ENCODE measurements at regions not wholly inside any gene's neighbourhood (a gene's known extent, or its start where the extent isn't known, plus 50 kb on each side); places are given as distances from the start of the nearest gene placed in this dataset.

DNA sequence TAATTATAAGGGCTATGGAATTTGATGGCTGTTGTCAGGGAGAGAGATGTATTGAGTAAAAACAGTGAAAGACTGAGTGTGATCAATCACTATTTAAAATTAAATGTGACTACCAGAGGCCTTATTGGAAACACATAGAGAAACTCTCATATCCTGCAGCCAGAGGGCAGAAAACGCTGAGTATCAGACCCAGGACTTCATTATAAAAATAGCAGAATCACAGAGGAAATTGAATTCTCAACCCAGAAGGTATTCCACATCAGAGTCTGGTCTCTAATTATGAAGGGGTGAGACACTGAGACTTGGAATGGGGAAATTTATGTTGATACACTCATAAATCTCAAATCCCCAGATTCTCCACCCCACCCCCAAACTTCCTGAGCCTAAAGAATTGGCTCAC is 69.5 kb upstream of the IL6 start:
- no peak for DNase-seq (ENCODE audit: low spot score)

DNA sequence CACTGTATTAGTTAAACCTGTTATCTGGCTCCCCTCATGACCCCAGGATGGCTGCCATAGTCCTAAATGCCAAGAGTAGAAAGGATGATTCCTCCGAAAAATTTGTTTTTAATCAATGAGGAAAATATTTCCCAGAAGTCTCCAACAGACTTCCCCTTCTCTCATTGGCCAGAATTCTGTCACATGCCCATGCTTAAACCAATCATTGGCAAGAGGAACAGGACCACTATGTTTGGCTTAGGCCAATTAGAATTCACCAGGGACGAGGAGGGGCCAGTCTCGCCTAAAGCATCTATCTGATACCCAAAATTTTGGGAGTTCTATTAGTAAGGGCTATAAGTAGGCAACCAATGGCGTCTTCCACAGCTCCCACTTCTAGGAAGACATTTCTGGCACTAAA is 71.2 kb upstream of the IL6 start:
- no peak for DNase-seq (ENCODE audit: low spot score)

DNA sequence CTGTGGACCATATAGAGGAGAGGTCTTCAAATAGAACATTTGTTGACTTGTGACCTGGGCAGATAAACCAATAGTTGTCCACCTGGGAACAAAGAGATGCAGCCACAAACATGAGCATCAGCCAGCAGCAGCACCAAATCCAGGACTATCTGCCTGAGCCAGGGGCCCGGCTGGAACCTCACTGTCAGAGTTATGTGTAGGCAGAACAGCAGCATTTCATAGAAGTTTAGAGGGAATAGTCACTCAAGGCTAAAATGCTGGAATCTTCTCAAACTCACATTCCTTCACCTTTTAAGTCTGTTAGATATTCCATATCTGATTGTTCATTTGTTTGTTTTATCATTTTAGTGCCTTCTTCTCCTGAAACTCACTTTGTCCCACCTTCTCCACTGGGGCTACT is 72.2 kb upstream of the IL6 start:
- no peak for DNase-seq (ENCODE audit: low spot score)

DNA sequence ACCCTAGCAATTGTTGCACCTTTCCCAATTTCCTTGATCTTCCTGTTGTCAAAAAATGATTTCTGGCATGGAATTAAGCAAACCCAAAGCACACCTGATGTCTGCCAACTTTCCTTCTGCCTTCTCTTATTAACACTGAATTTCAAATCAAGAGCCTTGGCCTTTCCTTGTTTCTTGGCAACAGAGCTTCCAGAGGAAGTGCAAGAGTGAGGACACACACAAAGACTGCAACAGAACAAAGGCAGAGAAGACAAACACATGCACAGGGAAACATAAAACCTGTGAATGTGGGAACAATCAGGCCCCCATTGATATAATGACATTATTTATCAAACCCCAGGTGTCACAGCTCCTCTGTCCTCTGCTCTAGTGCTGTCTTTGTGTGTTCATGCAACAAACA is 73.0 kb upstream of the IL6 start:
- no peak for DNase-seq (ENCODE audit: low spot score)

DNA sequence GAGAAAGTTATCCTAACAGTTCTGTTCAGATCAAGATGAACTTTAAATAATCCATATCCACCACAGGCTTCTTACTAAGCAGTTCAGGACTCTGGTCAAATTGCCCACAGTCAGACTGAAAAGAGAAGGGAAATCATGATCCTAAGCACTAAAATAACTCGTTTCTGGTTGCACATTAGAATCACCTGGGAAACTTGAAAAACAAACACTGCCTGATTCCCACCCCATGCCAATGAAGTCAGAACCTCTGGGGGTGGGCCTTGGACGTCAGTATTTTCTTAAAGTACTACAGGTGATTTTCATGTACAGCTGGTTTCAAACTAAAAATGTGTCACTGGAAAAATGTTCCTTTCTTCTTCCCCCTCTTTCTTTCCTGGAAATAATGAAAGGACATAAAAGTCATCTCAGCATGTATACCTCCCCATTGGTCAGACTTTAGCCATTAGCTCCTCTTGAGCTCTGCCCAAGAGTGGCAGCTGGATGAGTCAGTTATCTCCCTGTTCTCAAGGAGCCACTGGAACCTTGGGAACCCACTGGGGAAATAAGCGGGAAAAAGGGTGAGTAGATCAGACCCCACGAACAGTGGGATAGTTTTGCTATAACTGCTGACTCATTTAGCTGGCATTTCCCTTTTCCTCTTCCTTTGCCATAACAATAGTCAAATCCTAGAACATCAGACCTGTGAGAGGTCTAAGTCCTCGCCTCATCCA is 75.3 kb upstream of the IL6 start:
- DNase-seq (ENCODE audit: low spot score): no peak

DNA sequence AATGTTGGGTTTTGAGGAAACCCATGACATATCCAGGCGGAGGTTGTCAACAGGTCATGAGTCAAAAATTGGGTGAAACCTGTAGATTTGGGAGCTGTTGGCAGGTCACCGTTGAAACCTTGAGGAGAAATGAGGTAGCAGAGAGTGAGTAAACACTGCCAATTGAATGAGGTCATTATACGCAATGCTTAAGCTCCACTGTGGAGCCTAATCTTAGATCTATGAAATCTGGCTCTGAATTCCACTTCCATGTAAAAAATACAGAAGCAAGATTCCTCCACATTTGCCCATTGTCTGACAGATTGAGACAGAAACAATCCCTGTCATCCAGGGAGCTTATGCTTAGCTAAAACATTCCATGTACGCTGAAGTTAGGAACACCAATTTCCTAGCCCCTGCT is 76.0 kb upstream of the IL6 start:
- DNase-seq (ENCODE audit: low spot score): no peak

DNA sequence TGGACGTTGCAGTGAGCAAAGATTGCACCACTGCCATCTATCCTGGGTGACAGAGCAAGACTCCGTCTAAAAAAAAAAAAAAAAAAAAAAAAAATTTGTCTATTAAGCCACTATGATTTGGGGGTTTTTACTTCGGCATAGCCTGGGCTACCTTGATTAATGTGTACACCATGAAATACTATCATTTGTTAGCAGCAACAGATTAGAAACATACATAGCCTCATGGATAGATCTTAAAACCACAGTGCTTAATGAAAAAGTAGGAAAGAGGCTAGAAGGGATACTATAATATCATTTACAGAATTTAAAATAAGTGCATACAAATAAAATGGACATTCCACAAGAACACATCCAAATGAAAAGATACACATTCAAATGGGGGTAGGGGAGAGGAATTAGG is 77.3 kb upstream of the IL6 start:
- DNase-seq (ENCODE audit: low spot score): no peak

DNA sequence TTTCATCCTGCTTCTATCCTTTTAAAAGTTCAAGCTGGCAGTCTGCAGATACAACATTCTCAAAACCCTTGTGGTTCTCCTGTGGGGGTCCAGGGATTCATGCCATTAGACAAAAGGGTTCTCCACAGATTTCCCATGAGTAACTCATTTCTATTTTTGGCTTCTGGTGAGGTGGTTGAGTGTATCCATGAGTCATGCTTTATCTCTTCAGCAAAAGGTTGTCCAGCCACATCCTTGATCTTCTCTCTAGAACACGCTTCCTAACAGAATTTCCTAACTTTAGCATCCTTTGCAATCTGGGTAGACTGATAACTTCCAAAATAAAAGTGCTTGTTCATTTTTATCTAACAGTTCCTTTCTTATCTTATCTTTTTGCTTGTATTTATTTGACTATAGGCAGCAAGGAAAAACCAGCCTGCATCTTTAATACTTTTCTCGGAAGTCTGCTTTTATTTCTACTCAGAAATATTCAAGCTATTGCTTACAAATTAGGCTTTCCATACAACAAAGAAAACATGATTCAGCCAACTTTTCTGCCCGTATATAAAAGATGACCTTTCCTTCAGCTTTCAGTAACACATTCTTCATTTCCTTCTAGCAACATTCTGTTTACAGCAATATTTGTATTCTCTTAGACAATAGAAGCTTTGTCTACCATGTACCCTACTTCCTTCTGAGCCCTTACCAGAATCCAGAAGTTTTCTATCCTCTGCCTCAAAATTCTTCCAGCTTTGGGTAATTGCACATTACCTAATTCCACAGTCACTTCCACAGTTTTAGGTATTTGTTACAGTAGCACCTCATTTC is 79.3 kb upstream of the IL6 start:
- DNase-seq (ENCODE audit: low spot score): peak; percentile 48

DNA sequence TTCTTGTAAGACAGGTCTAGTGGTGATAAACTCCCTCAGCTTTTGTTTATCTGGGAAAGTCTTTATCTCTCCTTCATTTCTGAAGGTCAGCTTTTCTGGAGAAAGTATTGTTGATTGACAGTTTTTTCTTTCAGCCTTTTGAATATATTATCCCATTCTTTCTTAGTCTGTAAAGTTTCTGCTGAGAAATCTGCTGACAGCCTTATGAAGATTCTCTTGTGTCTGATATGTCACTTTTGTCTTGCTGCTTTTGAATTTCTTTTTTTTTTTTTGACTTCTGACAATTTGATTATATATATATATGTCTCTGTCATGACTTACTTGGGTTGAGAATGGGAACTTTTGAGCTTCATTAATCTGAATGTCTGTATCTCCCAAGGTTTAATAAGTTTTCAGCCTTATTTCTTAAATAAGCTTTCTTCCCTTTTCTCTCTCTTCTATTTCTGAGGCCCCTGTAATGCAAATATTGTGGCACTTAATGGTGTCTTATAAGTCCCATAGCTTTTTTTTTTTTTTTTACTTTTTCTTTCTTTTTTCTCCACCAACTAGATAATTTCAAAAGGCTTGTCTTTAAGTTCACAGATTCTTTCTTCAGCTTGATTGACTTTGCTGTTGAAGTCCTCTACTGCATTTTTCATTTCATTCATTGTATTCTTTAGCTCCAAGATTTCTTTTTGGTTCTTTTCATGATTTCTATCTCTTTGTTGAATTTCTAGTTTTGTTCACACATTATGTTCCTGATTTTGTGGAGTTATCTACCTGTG is 81.4 kb upstream of the IL6 start:
- no peak for DNase-seq (ENCODE audit: low spot score)

DNA sequence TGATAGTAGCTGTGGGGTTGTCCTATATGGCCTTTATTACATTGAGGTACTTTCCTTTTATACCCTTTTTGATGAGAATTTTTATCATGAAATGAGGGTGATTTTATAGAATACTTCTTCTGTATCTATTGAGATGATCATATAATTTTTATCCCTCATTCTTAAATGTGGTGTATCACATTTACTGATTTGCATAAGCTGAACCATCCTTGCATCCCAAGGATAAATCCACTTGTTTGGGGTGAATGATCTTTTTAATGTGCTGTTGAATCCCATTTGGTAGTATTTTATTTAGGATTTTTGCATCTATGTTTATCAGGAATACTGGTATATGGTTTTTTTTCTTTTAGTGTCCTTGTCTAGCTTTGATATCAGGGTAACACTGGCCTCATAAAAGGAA is 84.5 kb upstream of the IL6 start:
- DNase-seq (ENCODE audit: low spot score): no peak

DNA sequence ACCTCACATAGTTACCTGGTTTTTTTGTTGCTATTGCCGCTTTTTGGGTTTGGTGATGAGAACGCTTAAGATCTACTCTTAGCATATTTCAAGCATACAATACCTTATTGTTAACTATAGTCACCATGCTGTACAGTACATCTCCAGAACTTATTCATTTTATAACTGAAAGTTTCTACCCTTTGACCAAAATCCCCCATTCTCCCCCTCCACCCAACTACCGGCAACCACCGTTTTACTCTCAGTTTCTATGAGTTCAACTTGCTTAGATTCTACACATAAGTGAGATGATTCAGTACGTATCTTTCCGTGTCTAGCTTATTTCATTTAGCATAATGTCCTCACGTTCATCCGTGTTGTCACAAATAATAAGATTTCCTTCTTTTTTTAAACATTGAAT is 86.7 kb upstream of the IL6 start:
- no peak for DNase-seq (ENCODE audit: low spot score)

DNA sequence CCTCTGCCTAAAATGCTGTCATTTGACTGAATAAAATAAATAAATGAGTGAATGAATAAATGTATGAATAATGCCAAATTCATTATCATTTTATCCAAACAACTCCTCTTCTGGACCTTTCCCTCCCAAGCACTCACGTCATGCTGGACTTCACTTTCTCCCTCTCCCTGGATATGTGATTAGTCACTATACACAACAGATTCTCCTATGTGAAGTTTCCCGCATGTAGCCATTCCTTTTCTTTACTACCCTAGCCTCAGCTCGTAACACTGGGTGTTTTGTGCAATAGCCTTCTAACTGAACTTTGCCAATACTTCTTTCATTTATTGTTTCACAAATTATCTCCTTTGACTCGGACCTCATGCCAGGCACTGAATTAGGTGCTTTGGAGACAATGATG is 87.6 kb upstream of the IL6 start:
- DNase-seq (ENCODE audit: low spot score): no peak

DNA sequence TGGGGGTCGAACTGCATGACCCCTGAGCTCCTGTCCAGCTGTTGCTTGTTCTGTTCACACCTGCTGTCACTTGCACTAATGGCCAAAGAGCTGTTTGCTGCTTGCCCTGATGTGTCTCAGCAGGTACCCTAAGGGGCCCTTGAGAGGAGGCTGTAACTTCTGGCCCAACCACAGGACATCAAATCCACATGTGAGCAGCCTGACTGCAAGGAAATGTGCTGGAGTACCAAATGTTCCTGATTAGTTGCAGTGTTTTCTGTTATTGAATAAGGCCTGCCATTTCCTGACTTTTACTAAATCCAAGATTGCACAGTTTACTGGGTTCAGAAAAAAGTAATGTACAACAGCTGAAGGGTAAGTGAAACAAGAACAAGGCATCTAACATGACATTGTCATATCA is 91.7 kb upstream of the IL6 start:
- DNase-seq (ENCODE audit: low spot score): no peak

DNA sequence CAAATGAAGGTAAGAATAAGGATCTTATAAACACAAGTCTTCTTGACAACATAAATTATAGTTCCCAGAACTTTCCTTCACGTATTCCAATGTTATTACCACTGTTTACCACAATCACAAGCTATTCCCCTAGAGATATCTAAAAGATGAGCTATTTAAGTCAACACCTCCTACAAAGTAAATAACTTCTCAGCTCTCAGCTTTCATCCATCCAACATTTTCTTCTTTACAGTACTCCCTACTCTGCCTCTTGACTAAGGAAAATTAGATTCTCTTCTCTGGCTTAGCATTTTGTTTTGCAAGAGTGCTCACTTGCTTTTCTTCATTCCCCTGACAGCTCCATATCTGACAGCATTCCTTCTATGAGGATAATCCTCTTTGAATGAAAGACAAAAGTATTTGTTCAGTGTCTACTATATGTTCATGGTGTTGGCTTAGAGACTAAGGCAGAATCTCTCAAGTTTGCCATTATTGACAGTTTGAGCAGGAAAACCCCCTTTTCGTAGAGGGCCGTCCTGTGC is 93.0 kb upstream of the IL6 start:
- DNase-seq (ENCODE audit: low spot score): no peak

DNA sequence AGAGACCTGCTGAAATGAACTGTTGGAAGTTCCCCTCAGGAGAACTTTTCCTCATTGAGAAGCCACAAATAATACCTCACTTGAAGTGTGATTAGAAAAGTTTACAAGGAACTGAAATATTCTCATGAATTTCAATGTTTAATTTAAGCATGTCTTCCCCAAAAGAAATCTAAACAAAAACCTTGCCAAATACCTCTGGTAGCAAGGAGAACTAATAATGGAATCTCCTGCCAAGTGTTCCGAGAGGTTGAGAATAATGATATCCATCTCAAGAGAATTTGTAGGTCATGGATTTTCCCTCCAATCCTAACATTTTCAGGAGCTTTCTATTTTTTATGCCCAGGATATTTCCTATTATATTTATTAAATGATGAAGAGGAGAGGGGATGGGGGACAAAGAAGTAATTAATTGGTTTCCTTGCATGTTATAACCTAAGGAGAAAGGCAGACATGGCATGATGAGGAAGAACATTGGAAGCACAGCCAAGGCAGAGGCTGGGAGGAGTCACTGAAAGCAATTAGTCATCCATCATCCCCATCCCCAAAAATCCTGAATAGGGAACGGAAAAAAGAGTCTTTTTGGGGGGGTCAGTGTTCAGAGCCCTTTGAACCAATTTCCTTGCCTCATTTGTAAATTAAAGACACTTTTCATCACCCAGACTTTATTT is 93.6 kb upstream of the IL6 start:
- no peak for DNase-seq (ENCODE audit: low spot score)

DNA sequence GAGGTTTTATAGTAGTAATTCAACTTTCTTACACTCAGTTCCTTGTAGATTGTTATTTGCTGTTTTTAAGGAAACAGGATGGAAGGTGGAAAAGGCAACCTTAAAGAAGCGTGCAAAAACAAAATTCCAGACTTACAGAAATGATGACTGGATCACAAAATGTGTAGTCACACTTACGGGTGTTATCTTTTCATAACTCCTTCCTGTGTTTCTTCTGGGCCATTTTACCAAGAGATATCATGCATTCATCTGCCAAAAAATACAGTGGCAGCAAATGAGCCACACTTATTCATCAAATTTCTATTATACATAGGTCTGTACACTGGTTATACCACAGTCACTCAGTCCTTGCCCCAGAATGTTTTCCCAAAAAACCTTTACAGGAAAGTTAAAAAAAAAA is 94.3 kb upstream of the IL6 start:
- DNase-seq (ENCODE audit: low spot score): no peak

DNA sequence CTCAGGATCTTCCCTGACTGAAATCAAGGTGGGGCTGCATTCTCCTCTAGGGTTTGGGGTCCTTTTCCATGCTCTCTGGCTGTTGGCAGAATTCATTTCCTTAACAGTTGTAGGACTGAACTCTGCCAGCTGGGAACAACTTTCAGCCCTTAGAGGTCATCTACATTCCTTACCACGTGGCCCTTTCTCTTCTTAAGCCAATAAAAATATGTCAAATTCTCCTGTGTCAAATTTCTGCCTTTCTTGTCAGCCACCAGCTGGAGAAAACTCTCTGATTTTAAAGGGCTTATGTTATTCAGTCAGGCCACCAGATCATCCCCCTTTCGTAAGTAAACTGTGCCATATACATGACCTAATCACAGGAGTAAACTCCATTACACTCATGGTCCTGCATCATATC is 95.3 kb upstream of the IL6 start:
- DNase-seq (ENCODE audit: low spot score): no peak

DNA sequence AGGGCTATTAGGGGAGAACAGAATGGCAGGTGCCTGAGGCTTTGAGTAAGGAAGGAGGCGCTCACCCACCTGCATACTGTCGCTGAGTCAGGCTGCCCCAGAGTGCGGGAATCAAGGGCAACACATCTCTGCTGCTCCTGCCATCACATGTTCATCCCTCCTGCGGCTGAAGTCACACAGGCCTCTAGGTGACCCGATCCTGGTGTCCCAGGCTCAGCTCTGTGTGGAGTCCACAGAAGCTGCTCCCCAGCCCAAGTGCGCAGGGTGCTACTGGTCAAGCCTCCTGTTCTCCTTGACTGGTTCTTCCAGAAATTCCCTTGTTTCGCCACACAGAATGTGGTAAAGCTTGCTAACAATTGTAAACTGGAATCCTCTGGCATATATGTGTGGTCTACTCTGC is 96.9 kb upstream of the IL6 start:
- DNase-seq (ENCODE audit: low spot score): no peak

DNA sequence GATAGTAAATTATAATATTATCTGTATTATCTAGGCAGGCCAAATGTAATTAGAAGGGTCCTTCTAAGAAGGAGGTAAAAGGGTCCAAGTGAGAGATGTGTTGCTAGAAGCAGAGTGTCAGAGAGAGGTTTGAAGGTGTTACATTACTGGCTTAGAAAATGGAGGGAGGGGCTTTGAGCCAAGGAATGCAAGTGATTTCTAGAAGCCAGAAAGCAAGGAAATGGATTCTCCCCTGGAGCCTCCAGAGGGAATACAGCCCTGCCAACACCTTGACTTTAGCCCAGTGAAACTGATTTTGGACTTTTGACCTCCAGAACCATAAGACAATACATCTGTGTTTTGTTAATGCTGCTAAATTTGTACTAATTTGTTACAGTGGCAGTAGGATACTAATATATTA is 97.9 kb upstream of the IL6 start:
- DNase-seq (ENCODE audit: low spot score): no peak

DNA sequence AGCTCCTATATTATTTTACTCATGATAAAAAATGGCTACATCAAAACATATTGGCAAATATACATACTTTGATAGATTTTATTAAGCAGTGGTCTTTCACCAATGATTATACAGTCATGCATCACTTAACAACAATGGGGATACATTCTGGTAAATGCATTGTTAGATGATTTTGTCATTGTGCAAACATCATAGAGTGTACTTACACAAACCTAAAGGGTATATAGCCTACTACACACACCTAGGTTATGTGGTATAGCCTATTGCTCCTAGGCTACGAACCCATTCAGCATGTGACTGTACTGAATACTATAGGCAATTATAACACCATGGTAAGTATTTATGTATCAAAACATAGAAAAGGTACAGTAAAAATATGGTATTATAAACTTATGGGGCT is 98.9 kb upstream of the IL6 start:
- DNase-seq (ENCODE audit: low spot score): no peak

DNA sequence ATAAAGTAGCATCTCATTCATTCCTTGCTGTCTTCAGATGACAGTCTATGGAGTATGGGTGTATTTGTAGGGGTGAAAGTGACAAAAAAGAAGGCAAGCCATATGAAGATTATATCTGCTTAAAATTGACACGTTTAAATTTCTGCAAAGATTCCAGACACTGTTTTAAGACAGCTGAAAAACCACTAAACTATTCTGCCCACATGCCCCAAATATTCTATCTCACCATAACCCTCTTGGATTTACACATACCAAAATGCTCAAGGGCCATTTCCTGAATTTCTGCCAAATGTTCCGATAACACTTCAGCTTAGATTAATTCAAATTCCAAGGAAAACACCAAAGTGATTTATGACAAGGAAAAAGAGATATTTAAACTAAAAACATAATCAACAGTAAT is 99.9 kb upstream of the IL6 start:
- DNase-seq (ENCODE audit: low spot score): no peak

DNA sequence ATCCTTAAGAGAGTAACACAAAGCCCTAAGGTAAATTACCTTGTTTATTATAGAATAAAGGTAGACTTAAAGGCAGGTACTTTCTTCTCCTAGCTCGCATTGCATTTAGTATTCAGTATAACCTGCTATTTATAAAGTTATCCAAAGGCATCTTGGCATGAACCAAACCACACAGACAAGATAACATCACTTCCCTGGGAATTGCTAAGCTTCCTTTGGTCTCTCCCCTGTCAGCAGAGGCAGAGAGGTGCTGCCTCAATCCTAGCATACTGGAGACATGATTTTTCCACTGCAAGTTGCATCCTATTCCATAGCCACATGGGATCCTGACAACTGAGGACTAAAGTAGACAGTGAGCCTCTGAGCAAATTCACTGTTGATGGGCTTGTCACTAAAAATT is 101.7 kb upstream of the IL6 start:
- DNase-seq (ENCODE audit: low spot score): no peak

Measured in AG08396 (cell line).